GM21528 (cell line): ENCODE measurements at regions not wholly inside any gene's neighbourhood (a gene's known extent, or its start where the extent isn't known, plus 50 kb on each side); places are given as distances from the start of the nearest gene placed in this dataset.
"Not testable (repeated sequence)": the region's sequence is repeated elsewhere in the genome, so short reads cannot be mapped to it uniquely, and the experiment has no call there.

Source experiments
- ATAC-seq: cut with Tn5 transposase; IDR thresholded peaks from one replicate; pipeline ENCODE4 v1.9.1; 2021; ENCODE audit warnings: mild to moderate bottlenecking, moderate library complexity; ENCODE audit not compliant: unreplicated experiment, low FRiP score

GRCh38 chr2:234898534-234899053 is 53.2 kb upstream of the SH3BP4 start:
- ATAC-seq, result no peak

- not testable (repeated sequence) for ATAC-seq
These were observed 63.4 kb upstream of the SH3BP4 start for GRCh38 chr2:234888442-234888841.

- no peak for ATAC-seq
These were observed 64.6 kb upstream of the SH3BP4 start for GRCh38 chr2:234887195-234887594.

GRCh38 chr2:234885886-234886285 is 65.9 kb upstream of the SH3BP4 start:
- ATAC-seq, result no peak

GRCh38 chr2:234885118-234885517 is 66.7 kb upstream of the SH3BP4 start:
- no peak for ATAC-seq

- no peak for ATAC-seq
These were observed 67.2 kb upstream of the SH3BP4 start for GRCh38 chr2:234884591-234884990.

- ATAC-seq, result no peak
These were observed 70.2 kb upstream of the SH3BP4 start for GRCh38 chr2:234881413-234882241.

GRCh38 chr2:234880551-234881211 is 71.1 kb upstream of the SH3BP4 start:
- ATAC-seq, result no peak

- ATAC-seq, result no peak
These were observed 72.0 kb upstream of the SH3BP4 start for GRCh38 chr2:234879671-234880455.

- ATAC-seq, result not testable (repeated sequence)
These were observed 75.2 kb upstream of the SH3BP4 start for GRCh38 chr2:234876621-234877020.

GRCh38 chr2:234874347-234875046 is 77.3 kb upstream of the SH3BP4 start:
- ATAC-seq, result no peak

GRCh38 chr2:234873828-234874173 is 78.0 kb upstream of the SH3BP4 start:
- no peak for ATAC-seq

- ATAC-seq, result no peak
These were observed 78.6 kb upstream of the SH3BP4 start for GRCh38 chr2:234873103-234873827.

GRCh38 chr2:234869969-234870368 is 81.8 kb upstream of the SH3BP4 start:
- no peak for ATAC-seq

GRCh38 chr2:234869164-234869563 is 82.7 kb upstream of the SH3BP4 start:
- no peak for ATAC-seq

GRCh38 chr2:234867882-234868285 is 83.9 kb upstream of the SH3BP4 start:
- ATAC-seq, result no peak

- no peak for ATAC-seq
These were observed 86.2 kb upstream of the SH3BP4 start for GRCh38 chr2:234865586-234865985.

GRCh38 chr2:234865040-234865439 is 86.8 kb upstream of the SH3BP4 start:
- no peak for ATAC-seq

- no peak for ATAC-seq
These were observed 87.3 kb upstream of the SH3BP4 start for GRCh38 chr2:234864506-234864905.
